Omental fat pad (tissue), 3 donors: ENCODE measurements at regions not wholly inside any gene's neighbourhood (a gene's known extent, or its start where the extent isn't known, plus 50 kb on each side); places are given as distances from the start of the nearest gene placed in this dataset.

ENCODE experiments used
- ATAC-seq: fragments of 150-250 bp; one replicate; pipeline ENCODE4 v1.9.1; 2016; ENCODE audit warnings: mild to moderate bottlenecking, moderate library complexity; ENCODE audit not compliant: low FRiP score
- DNase-seq: peaks from one replicate; pipeline ENCODE4 v3.0.0-alpha.2; 2019; ENCODE audit warnings: low spot score
- TF ChIP-seq, protein P1 (sequence below), 3 donors: fragments of 450-650 bp; IDR thresholded peaks; one replicate each; pipeline ENCODE4 v1.5.1; 2016 to 2017; ENCODE audit warnings: antibody characterized with exemption in 3 of 3, mild to moderate bottlenecking in 3 of 3, moderate library complexity in 2 of 3

DNA sequence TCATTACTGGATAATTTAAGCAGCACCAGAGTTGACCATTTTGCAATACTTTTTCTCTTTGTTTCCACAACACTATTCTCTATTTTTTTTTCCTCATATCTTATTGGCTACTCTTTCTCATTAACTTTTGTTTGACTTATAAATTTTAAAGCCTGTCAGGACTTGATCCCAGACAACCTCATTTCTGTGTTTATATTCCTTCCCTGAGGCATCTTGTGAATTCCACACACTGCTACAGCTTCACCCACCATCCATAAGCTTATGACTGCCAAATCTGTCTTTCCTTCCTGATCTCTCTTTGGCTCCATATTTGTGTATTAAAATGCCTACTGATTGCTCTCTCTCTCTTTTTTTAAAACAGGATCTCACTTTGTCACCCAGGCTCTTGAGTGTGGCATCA lies 124.6 kb upstream of the MBL2 start:
- ATAC-seq: no peak
- no peak for DNase-seq
- TF ChIP-seq, protein P1, sequence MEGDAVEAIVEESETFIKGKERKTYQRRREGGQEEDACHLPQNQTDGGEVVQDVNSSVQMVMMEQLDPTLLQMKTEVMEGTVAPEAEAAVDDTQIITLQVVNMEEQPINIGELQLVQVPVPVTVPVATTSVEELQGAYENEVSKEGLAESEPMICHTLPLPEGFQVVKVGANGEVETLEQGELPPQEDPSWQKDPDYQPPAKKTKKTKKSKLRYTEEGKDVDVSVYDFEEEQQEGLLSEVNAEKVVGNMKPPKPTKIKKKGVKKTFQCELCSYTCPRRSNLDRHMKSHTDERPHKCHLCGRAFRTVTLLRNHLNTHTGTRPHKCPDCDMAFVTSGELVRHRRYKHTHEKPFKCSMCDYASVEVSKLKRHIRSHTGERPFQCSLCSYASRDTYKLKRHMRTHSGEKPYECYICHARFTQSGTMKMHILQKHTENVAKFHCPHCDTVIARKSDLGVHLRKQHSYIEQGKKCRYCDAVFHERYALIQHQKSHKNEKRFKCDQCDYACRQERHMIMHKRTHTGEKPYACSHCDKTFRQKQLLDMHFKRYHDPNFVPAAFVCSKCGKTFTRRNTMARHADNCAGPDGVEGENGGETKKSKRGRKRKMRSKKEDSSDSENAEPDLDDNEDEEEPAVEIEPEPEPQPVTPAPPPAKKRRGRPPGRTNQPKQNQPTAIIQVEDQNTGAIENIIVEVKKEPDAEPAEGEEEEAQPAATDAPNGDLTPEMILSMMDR (IDR thresholded peaks at IDR 0.05): no peak

DNA sequence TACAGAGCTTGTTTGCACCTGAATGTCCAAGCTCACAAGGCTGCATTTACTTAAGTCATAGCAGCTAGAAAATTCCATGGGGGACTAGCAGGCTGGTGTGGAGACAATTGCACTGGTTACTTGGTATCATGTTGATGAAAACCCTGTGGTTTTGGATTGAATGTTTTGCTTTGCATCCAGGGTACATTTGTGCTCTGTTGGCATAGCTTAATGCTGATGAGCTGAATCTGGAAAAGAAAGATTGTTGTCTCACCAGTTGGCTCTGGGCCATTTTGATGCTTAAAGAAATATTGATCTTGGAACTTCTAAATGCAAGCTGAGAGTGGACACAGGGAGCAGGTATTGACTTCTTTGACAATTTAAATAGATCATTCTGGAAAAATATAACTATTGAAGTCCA lies 122.5 kb upstream of the MBL2 start:
- TF ChIP-seq, protein P1 (IDR thresholded peaks at IDR 0.05): no peak
- DNase-seq (no peak), ATAC-seq (no peak)

DNA sequence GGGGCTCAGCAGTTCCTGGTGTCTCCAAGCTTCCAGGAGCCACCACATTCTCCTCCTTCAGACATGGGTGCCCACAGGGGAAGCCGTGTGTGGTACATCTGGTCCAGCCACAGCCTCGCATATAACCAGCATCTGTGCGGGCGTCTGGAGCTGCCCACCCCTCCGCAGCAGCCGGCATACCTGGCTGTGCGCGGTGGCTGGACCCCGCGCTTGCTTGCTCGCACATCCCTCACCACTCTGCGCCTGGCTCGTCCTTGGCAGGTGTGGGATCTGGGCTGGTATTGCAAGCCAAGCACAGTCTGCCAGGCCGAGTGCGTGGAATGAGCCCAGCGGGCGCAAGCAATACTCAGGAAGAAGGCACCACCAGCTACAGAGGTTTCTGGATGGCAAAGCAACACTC lies 117.7 kb upstream of the MBL2 start:
- TF ChIP-seq, protein P1 (IDR thresholded peaks at IDR 0.05): no peak
- DNase-seq (no peak), ATAC-seq (no peak)

DNA sequence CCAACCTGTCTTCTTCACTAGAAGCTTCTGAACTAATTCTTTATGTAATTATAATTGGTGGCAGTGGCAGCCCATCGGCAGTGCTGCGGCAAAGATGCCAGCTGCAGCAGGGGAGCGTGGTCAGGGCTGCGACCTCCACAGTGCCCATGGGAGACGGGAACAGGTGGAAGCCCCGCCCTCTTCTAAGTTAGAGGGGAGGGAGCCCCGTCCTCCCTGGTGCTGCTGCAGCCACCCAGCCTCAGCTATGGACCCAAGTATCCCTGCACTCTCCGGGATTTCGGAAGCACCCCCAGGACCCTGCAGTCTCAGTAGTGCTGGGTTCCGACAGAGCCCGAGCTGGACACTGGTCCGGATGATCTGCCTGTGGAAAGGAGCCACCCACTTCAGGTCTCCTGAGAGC lies 117.0 kb upstream of the MBL2 start:
- DNase-seq: no peak
- TF ChIP-seq, protein P1 (IDR thresholded peaks at IDR 0.05): no peak
- no peak for ATAC-seq

DNA sequence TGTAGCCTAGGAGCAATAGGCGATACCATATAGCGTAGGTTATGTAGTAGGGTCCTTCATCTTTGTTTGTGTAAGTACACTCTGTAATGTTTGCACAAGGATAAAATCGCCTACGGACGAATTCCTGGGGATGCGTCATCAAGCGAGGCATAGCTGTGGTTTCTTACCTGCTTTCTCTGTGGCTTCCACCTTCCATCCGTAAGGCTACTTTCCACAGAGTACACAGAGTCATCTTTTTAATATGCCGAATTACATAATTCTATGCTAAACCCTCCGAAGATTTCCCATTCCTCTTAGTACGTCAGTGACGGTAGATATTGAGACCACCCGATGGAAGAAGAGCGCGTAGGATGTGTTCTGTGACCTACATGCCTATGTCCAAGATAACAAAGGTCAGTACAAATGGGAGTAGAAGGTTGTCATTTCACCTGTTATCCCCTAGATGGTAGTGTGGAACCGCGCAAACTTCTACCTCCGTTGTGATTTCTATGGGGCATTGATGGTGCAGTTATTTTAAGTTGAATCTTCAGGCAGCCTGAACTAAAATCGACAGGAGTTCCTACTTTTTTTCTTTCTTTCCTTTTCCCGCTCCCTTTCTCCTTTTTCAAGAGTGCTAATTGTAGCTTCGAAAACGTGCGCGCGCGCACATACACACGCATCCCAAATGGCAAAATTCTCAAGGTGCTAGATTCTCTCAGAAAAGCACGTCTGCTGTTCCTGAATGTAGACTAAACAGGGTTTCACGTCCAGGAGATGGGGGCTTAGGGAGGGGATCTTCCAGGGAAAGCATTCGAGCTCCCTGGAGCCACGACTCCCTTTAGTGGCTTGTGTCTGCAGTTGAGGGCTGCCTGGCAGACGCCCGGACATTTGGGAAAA lies 111.7 kb upstream of the MBL2 start:
- no peak for DNase-seq
- TF ChIP-seq, protein P1 (IDR thresholded peaks at IDR 0.05): no peak

DNA sequence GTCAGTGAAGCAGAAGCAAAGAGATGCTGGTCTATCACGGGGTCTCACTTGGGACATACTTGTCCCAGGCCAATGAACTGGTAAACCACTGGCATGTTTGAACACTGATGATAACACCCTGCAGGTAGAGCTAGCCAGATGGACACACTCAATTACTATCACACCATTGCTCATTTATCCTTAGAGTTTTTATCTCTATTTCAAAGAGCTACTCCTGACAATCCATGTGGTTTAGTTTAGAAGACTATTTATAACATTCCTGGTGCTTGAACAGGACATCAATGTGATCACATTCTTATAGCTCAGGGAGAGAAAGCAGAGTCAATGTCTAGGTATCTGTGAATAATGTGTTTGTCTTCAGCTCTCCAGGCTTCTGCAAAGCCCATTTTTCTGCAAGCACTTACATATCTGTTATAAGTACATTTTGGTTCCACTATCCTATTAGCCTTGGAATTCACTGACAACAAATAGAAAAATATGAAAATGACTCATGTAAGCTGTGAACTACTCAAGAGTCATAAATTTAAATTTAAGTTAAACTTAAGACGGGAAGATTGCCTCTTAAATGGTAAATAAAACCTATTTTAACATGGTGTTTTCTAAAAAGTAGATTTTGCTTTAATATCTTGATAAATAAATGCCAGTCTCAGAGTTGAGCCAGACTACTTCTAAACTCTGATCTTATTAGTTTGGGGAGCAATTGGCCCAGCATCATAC lies 106.7 kb upstream of the MBL2 start:
- no peak for ATAC-seq
- no peak for DNase-seq
- TF ChIP-seq, protein P1 (IDR thresholded peaks at IDR 0.05): no peak

More for the DNA sequence above, 111.7 kb upstream of the MBL2 start:
- ATAC-seq: peak; percentile 83
